ENCODE measurements at regions not wholly inside any gene's neighbourhood (a gene's known extent, or its start where the extent isn't known, plus 50 kb on each side); places are given as distances from the start of the nearest gene placed in this dataset.

GRCh38 chr1:112320058-112320457, 76.0 kb upstream of the CTTNBP2NL start:
- no peaks in the 10 kb centered on the region for H3K9me3 Mint-ChIP-seq
- H3K36me3 Mint-ChIP-seq (ENCODE audit: low read depth), result no peaks in the 10 kb centered on the region
- POLR2A ChIA-PET, result no interaction called here
- CTCF ChIA-PET, result no interaction called here
- no peak overlapping the region for H3K27ac Mint-ChIP-seq
- peaks cover 12% of the 10 kb centered on the region for H3K27me3 Mint-ChIP-seq
- peaks cover 2% of the 10 kb centered on the region for H3K4me1 Mint-ChIP-seq
- DNase-seq, result no peak
- H3K4me3 Mint-ChIP-seq, result no peak overlapping the region

- no peak for DNase-seq
- H3K27ac Mint-ChIP-seq, result no peak overlapping the region
- peaks cover 22% of the 10 kb centered on the region for H3K27me3 Mint-ChIP-seq
- H3K4me3 Mint-ChIP-seq, result no peak overlapping the region
- POLR2A ChIA-PET, result no interaction called here
- no peaks in the 10 kb centered on the region for H3K36me3 Mint-ChIP-seq (ENCODE audit: low read depth)
- H3K9me3 Mint-ChIP-seq, result no peaks in the 10 kb centered on the region
- peaks cover 2% of the 10 kb centered on the region for H3K4me1 Mint-ChIP-seq
- CTCF ChIA-PET, result interaction anchor here (0.9 to 1.7 kb wide), 3 partner anchors 8 to 39 kb away, joined by 3 read pairs; no protein-coding TSS in a partner anchor
Measured at GRCh38 chr1:112322018-112322417, 74.0 kb upstream of the CTTNBP2NL start.

- Mint-ChIP-seq H3K27ac (no peak overlapping the region), H3K4me1 (peaks cover 2% of the 10 kb centered on the region), H3K4me3 (no peak overlapping the region), H3K9me3 (no peaks in the 10 kb centered on the region), H3K36me3 (ENCODE audit: low read depth) (no peaks in the 10 kb centered on the region), H3K27me3 (peaks cover 24% of the 10 kb centered on the region)
- CTCF ChIA-PET, result interaction anchor here (0.9 to 1.7 kb wide), 3 partner anchors 9 to 41 kb away, joined by 3 read pairs; no protein-coding TSS in a partner anchor
- DNase-seq, result no peak
- POLR2A ChIA-PET, result no interaction called here
Measured at GRCh38 chr1:112322983-112323678, 72.9 kb upstream of the CTTNBP2NL start.

DNA sequence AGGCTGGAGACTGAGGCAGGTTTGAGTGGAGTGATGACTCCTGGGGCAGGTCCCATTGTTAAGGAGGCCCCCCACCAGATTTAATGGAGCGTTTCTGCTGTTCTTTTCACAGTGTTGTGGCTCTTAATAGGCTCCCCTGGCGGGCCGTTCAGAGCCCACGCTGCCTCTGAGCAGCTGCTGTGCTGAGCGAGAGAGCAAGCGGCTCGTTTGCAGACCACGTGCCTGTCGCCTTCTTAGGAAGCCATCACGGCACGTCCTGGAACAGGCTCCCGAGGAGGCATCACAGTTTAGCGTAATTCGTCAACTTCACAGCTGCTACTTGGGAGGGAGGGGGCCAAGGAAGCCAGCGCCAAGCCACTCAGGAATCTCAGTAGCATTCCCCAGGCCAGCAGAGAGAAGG, 70.5 kb upstream of the CTTNBP2NL start:
- ChIA-PET CTCF (interaction anchor here (1.2 kb wide), 1 partner anchor 17 kb away, joined by 3 read pairs; no protein-coding TSS in a partner anchor), POLR2A (no interaction called here)
- Mint-ChIP-seq H3K36me3 (ENCODE audit: low read depth) (no peaks in the 10 kb centered on the region), H3K4me1 (no peaks in the 10 kb centered on the region), H3K9me3 (no peaks in the 10 kb centered on the region), H3K27ac (no peak overlapping the region), H3K27me3 (peaks cover 20% of the 10 kb centered on the region), H3K4me3 (no peak overlapping the region)
- no peak for DNase-seq

DNA sequence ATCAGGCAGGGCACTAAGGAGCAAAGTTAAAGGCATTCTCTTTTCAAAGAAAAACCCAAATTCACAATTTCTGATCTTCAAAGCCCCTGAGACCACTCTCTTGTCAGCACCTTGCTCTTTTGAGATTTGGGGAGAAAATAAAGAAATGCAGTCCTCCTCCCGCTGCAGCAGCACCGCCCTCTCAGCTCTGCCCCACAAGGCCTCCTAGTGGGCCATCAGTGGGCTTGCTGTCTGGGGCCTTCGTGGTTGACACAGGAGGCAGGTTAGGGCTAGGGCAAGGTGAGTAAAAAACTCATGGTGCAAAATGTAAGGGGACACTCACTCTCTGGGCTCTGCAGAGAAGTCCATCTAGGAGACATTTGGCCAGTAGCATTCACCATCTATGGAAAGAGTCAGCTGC, 67.4 kb upstream of the CTTNBP2NL start:
- no peak for DNase-seq
- Mint-ChIP-seq H3K4me1 (no peaks in the 10 kb centered on the region), H3K9me3 (no peaks in the 10 kb centered on the region), H3K36me3 (ENCODE audit: low read depth) (no peaks in the 10 kb centered on the region), H3K4me3 (no peak overlapping the region), H3K27ac (no peak overlapping the region), H3K27me3 (peaks cover 20% of the 10 kb centered on the region)
- ChIA-PET CTCF (no interaction called here), POLR2A (no interaction called here)

GRCh38 chr1:112332176-112333150, 63.6 kb upstream of the CTTNBP2NL start:
- Mint-ChIP-seq H3K4me1 (peaks cover 6% of the 10 kb centered on the region), H3K27me3 (peaks cover 16% of the 10 kb centered on the region), H3K4me3 (no peak overlapping the region), H3K36me3 (ENCODE audit: low read depth) (no peaks in the 10 kb centered on the region), H3K27ac (no peak overlapping the region), H3K9me3 (no peaks in the 10 kb centered on the region)
- ChIA-PET CTCF (no interaction called here), POLR2A (no interaction called here)
- DNase-seq, result no peak

GRCh38 chr1:112335351-112335750, 60.7 kb upstream of the CTTNBP2NL start:
- Mint-ChIP-seq H3K4me1 (peaks cover 6% of the 10 kb centered on the region), H3K36me3 (ENCODE audit: low read depth) (no peaks in the 10 kb centered on the region), H3K27me3 (peaks cover 22% of the 10 kb centered on the region), H3K27ac (no peak overlapping the region), H3K9me3 (peaks cover 2% of the 10 kb centered on the region), H3K4me3 (no peak overlapping the region)
- no peak for DNase-seq
- POLR2A ChIA-PET, result no interaction called here
- CTCF ChIA-PET, result no interaction called here

DNA sequence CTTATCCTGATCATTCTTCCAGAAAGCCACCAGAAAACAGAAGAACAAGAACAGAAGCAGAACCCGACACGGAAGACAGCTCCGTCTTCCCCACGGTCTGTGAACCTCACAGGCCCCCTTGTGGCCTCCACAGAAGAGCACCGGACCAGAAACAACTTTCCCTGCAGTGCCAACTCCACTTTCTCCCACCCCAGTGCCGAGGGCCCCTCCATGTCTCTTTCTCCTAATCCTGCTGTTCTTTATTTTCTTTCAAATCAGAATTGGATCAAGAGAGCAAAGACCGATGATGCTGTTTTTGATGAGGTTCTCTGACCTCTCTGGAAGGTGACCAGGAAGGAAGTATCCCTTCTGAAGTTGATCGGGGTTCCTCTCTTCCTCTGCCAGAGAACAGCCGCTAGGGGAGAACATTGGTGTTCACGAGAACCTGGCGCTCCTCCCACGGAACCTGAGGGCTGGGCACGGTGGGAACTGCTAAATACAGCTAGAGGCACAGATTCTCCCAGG, 58.9 kb upstream of the CTTNBP2NL start:
- Mint-ChIP-seq H3K36me3 (ENCODE audit: low read depth) (no peaks in the 10 kb centered on the region), H3K27me3 (peaks cover 19% of the 10 kb centered on the region), H3K4me3 (no peak overlapping the region), H3K4me1 (peaks cover 6% of the 10 kb centered on the region), H3K27ac (no peak overlapping the region), H3K9me3 (peaks cover 2% of the 10 kb centered on the region)
- ChIA-PET CTCF (interaction anchor here (1.1 to 1.3 kb wide), 3 partner anchors 11 to 30 kb away, joined by 3 read pairs; no protein-coding TSS in a partner anchor), POLR2A (no interaction called here)
- peak; percentile 15 for DNase-seq

DNA sequence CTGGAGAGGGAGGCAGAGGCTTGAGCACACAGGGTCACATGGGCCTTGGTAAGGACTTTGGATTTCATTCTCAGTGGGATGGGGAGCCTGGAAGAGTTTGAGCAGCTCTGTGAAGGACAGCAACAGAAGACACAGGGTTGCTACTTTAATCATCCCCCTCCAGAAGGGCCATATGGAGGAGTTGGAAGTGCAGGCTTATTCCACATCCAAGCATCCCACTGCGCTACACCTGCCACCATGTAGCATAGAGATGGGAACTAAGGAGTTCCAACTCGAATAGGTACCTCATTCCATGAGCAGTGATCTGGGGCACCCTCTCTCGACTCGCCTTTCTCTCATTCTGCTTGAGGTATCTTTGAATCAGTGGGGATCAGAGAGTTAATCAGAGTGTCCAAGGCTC, 54.0 kb upstream of the CTTNBP2NL start:
- POLR2A ChIA-PET, result no interaction called here
- H3K4me1 Mint-ChIP-seq, result peaks cover 26% of the 10 kb centered on the region

GRCh38 chr1:112342558-112342957, 53.5 kb upstream of the CTTNBP2NL start:
- Mint-ChIP-seq H3K27ac (no peak overlapping the region), H3K36me3 (ENCODE audit: low read depth) (no peaks in the 10 kb centered on the region), H3K9me3 (peaks cover 2% of the 10 kb centered on the region), H3K4me3 (no peak overlapping the region), H3K27me3 (peaks cover 9% of the 10 kb centered on the region), H3K4me1 (peaks cover 23% of the 10 kb centered on the region)
- ChIA-PET POLR2A (no interaction called here), CTCF (interaction anchor here (1.1 to 1.2 kb wide), 2 partner anchors 17 to 27 kb away, joined by 3 to 5 read pairs; no protein-coding TSS in a partner anchor)
- DNase-seq, result no peak

More for the DNA sequence above, 54.0 kb upstream of the CTTNBP2NL start:
- Mint-ChIP-seq H3K36me3 (ENCODE audit: low read depth) (no peaks in the 10 kb centered on the region), H3K4me3 (no peak overlapping the region), H3K27me3 (peaks cover 13% of the 10 kb centered on the region), H3K27ac (no peak overlapping the region), H3K9me3 (peaks cover 2% of the 10 kb centered on the region)
- CTCF ChIA-PET, result no interaction called here
- no peak for DNase-seq

- Mint-ChIP-seq H3K4me1 (peaks cover 23% of the 10 kb centered on the region), H3K27me3 (peaks cover 3% of the 10 kb centered on the region), H3K4me3 (no peak overlapping the region), H3K27ac (peak overlapping the region; percentile 67), H3K9me3 (peaks cover 4% of the 10 kb centered on the region), H3K36me3 (ENCODE audit: low read depth) (no peaks in the 10 kb centered on the region)
- POLR2A ChIA-PET, result no interaction called here
- CTCF ChIA-PET, result interaction anchor here (0.7 kb wide), 1 partner anchor 14 kb away, joined by 3 read pairs; no protein-coding TSS in a partner anchor
- peak; percentile 37 for DNase-seq
Measured at GRCh38 chr1:112344754-112345423, 51.1 kb upstream of the CTTNBP2NL start.
